H1 (cell line): ENCODE measurements at regions not wholly inside any gene's neighbourhood (a gene's known extent, or its start where the extent isn't known, plus 50 kb on each side); places are given as distances from the start of the nearest gene placed in this dataset.

Source experiments
- BRCA1 ChIP-seq: IDR thresholded peaks from 2 replicates; pipeline ENCODE4 v1.6.1; 2012; ENCODE audit warnings: low read depth, low read length, improper control_type of control experiment
- CHD7 ChIP-seq: fragments of 300-600 bp; sonication (generic); IDR thresholded peaks from 2 replicates; pipeline ENCODE4 v1.7.1; 2012; ENCODE audit warnings: low read length, moderate library complexity, mild to moderate bottlenecking, inconsistent platforms; ENCODE audit not compliant: insufficient replicate concordance
- CREB1 ChIP-seq: IDR thresholded peaks from 2 replicates; pipeline ENCODE4 v1.6.1; 2012; ENCODE audit warnings: inconsistent platforms
- EZH2 ChIP-seq: fragments of 200-600 bp; sonication (generic); IDR thresholded peaks from 2 replicates; pipeline ENCODE4 v1.7.1; 2012; ENCODE audit warnings: low read depth, mild to moderate bottlenecking, moderate library complexity, low read length, inconsistent platforms; ENCODE audit not compliant: severe bottlenecking
- FOSL1 ChIP-seq: IDR thresholded peaks from 2 replicates; pipeline ENCODE4 v1.6.1; 2011; ENCODE audit warnings: mild to moderate bottlenecking, low read depth, low read length, moderate library complexity; ENCODE audit not compliant: insufficient read depth

- TF ChIP-seq CHD7 (no peak), BRCA1 (no peak), FOSL1 (no peak), EZH2 (no peak), CREB1 (no peak)
- TF ChIP-seq, all 59 proteins: peak for 0
Observed at GRCh38 chr3:35241236-35241635, 398.1 kb upstream of the ARPP21 start (continued).
